ENCODE measurements at regions not wholly inside any gene's neighbourhood (a gene's known extent, or its start where the extent isn't known, plus 50 kb on each side); places are given as distances from the start of the nearest gene placed in this dataset.
A peak's percentile ranks its signal among the peaks of the same experiment; 100 is the strongest.
"Not testable (repeated sequence)": the region's sequence is repeated elsewhere in the genome, so short reads cannot be mapped to it uniquely, and the experiment has no call there.

- DNase-seq (ENCODE audit: low spot score): no peak
Measured at GRCh38 chr13:58994777-58995176, 1169.0 kb downstream of the DIAPH3 start.

GRCh38 chr13:58998716-58999115 lies 1165.0 kb downstream of the DIAPH3 start:
- DNase-seq (ENCODE audit: low spot score): no peak

GRCh38 chr13:58999851-59000250 lies 1163.9 kb downstream of the DIAPH3 start:
- DNase-seq (ENCODE audit: low spot score): no peak

- DNase-seq (ENCODE audit: low spot score): no peak
Measured at GRCh38 chr13:59000770-59001169, 1163.0 kb downstream of the DIAPH3 start.

GRCh38 chr13:59012731-59013130 lies 1151.0 kb downstream of the DIAPH3 start:
- no peak for DNase-seq (ENCODE audit: low spot score)

GRCh38 chr13:59016250-59016649 lies 1147.5 kb downstream of the DIAPH3 start:
- no peak for DNase-seq (ENCODE audit: low spot score)

GRCh38 chr13:59024434-59024833 lies 1139.3 kb downstream of the DIAPH3 start:
- no peak for DNase-seq (ENCODE audit: low spot score)

- DNase-seq (ENCODE audit: low spot score): no peak
Measured at GRCh38 chr13:59034198-59034597, 1129.5 kb downstream of the DIAPH3 start.

GRCh38 chr13:59038824-59039223 lies 1124.9 kb downstream of the DIAPH3 start:
- DNase-seq (ENCODE audit: low spot score): no peak

GRCh38 chr13:59043016-59043415 lies 1120.7 kb downstream of the DIAPH3 start:
- no peak for DNase-seq (ENCODE audit: low spot score)

GRCh38 chr13:59047546-59047945 lies 1116.2 kb downstream of the DIAPH3 start:
- DNase-seq (ENCODE audit: low spot score): no peak

- no peak for DNase-seq (ENCODE audit: low spot score)
Measured at GRCh38 chr13:59061621-59062020, 1102.1 kb downstream of the DIAPH3 start.

- no peak for DNase-seq (ENCODE audit: low spot score)
Measured at GRCh38 chr13:59064042-59064441, 1099.7 kb downstream of the DIAPH3 start.

GRCh38 chr13:59076386-59076785 lies 1087.3 kb downstream of the DIAPH3 start:
- DNase-seq (ENCODE audit: low spot score): not testable (repeated sequence)

- DNase-seq (ENCODE audit: low spot score): no peak
Measured at GRCh38 chr13:59086147-59086546, 1077.6 kb downstream of the DIAPH3 start.

- no peak for DNase-seq (ENCODE audit: low spot score)
Measured at GRCh38 chr13:59088716-59089115, 1075.0 kb downstream of the DIAPH3 start.

- peak; percentile 23 for DNase-seq (ENCODE audit: low spot score)
Measured at GRCh38 chr13:59094181-59094580, 1069.5 kb downstream of the DIAPH3 start.

- peak; percentile 51 for DNase-seq (ENCODE audit: low spot score)
Measured at GRCh38 chr13:59099182-59099974, 1064.3 kb downstream of the DIAPH3 start.

- DNase-seq (ENCODE audit: low spot score): no peak
Measured at GRCh38 chr13:59103004-59103768, 1060.5 kb downstream of the DIAPH3 start.

- DNase-seq (ENCODE audit: low spot score): no peak
Measured at GRCh38 chr13:59111751-59112171, 1052.0 kb downstream of the DIAPH3 start.

- DNase-seq (ENCODE audit: low spot score): no peak
Measured at GRCh38 chr13:59112221-59112718, 1051.5 kb downstream of the DIAPH3 start.

GRCh38 chr13:59119475-59119874 lies 1044.3 kb downstream of the DIAPH3 start:
- no peak for DNase-seq (ENCODE audit: low spot score)

GRCh38 chr13:59120297-59120843 lies 1043.4 kb downstream of the DIAPH3 start:
- no peak for DNase-seq (ENCODE audit: low spot score)

All from kidney capillary endothelial cell (primary cell).